Endodermal cell (in vitro differentiated cells): ENCODE measurements at regions not wholly inside any gene's neighbourhood (a gene's known extent, or its start where the extent isn't known, plus 50 kb on each side); places are given as distances from the start of the nearest gene placed in this dataset.

Experiments
- DNase-seq: peaks from one replicate; pipeline ENCODE4 v3.0.0-alpha.2; 2017
- H3K27ac ChIP-seq: 2 replicates; pipeline ENCODE4 v1.5.1; 2013; ENCODE audit warnings: mild to moderate bottlenecking, low read depth, low read length, moderate library complexity
- H3K27me3 ChIP-seq: 2 replicates; pipeline ENCODE4 v1.6.1; 2013; ENCODE audit warnings: mild to moderate bottlenecking, low read length, moderate library complexity; ENCODE audit not compliant: insufficient read depth, control insufficient read depth, poor library complexity, severe bottlenecking
- H3K36me3 ChIP-seq: 2 replicates; pipeline ENCODE4 v1.7.0; 2013; ENCODE audit warnings: mild to moderate bottlenecking, low read length, moderate library complexity; ENCODE audit not compliant: control insufficient read depth, insufficient read depth
- H3K4me1 ChIP-seq: one replicate; pipeline ENCODE4 v1.7.0; 2013; ENCODE audit warnings: low read length; ENCODE audit not compliant: control insufficient read depth, insufficient read depth
- H3K4me3 ChIP-seq: 2 replicates; pipeline ENCODE4 v1.5.1; 2013; ENCODE audit warnings: mild to moderate bottlenecking, low read length, moderate library complexity
- H3K9ac ChIP-seq: 2 replicates; pipeline ENCODE4 v1.6.1; 2013; ENCODE audit warnings: mild to moderate bottlenecking, low read length, moderate library complexity; ENCODE audit not compliant: poor library complexity, severe bottlenecking; ENCODE audit errors: extremely low read depth
- H3K9me3 ChIP-seq: 2 replicates; pipeline ENCODE4 v1.6.1; 2013; ENCODE audit warnings: mild to moderate bottlenecking, low read length, moderate library complexity; ENCODE audit not compliant: control insufficient read depth
- H3K27ac Mint-ChIP-seq: 2 replicates; pipeline ENCODE4 v1.8.0; 2020; ENCODE audit warnings: mixed read lengths
- H3K27me3 Mint-ChIP-seq: 2 replicates; pipeline ENCODE4 v1.8.0; 2021; ENCODE audit warnings: mild to moderate bottlenecking, mixed read lengths; ENCODE audit not compliant: insufficient read depth
- H3K36me3 Mint-ChIP-seq: 2 replicates; pipeline ENCODE4 v1.8.0; 2020; ENCODE audit warnings: low read depth, mixed read lengths
- H3K4me1 Mint-ChIP-seq: 2 replicates; pipeline ENCODE4 v1.8.0; 2020; ENCODE audit warnings: mixed read lengths
- H3K4me3 Mint-ChIP-seq: 2 replicates; pipeline ENCODE4 v1.8.0; 2020; ENCODE audit warnings: mild to moderate bottlenecking, moderate library complexity, mixed read lengths
- H3K9me3 Mint-ChIP-seq: 2 replicates; pipeline ENCODE4 v1.8.0; 2020; ENCODE audit warnings: mild to moderate bottlenecking, mixed read lengths
- WGBS, 2 experiments: methylation state at CpG; one replicate each; pipeline versions ENCODE4 v1.1.5 to v1.1.7; 2013; ENCODE audit warnings: missing lambda C conversion rate in 2 of 2, mixed read lengths in 1 of 2; ENCODE audit not compliant: insufficient coverage in 1 of 2, insufficient read length in 1 of 2; 5-methylcytosine and 5-hydroxymethylcytosine counted together
- TF ChIP-seq, protein P1 (sequence below): fragments of 200-600 bp; sonication (generic); conservative IDR thresholded peaks from 2 replicates; pipeline ENCODE4 v1.5.0; 2021; ENCODE audit warnings: antibody characterized with exemption, mild to moderate bottlenecking

DNA sequence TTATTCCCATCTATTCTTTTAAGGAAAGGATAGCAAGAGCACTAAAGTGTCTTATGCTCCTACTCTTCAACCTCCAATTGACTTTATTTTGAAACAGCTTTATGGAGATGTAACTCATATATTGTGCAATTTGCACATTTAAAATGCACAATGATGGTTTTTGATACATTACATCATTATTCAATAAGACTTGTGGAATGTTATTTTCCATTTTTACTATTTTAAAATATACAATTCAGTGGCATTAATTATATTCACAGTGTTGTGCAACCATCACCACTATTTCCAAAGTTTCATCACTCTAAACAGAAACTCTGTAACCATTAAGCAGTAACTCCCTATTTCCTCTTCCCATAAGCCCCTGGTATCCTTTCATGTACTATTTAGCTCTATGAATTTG is 489.8 kb downstream of the NEBL start:
- no peak overlapping the region for H3K4me3 ChIP-seq
- Mint-ChIP-seq H3K36me3 (no peaks in the 10 kb centered on the region), H3K27me3 (no peaks in the 10 kb centered on the region), H3K4me3 (no peak overlapping the region), H3K4me1 (peaks cover 8% of the 10 kb centered on the region), H3K9me3 (no peaks in the 10 kb centered on the region), H3K27ac (no peak overlapping the region)
- DNase-seq = no peak
- H3K36me3 ChIP-seq = no peaks in the 10 kb centered on the region
- TF ChIP-seq, protein P1, sequence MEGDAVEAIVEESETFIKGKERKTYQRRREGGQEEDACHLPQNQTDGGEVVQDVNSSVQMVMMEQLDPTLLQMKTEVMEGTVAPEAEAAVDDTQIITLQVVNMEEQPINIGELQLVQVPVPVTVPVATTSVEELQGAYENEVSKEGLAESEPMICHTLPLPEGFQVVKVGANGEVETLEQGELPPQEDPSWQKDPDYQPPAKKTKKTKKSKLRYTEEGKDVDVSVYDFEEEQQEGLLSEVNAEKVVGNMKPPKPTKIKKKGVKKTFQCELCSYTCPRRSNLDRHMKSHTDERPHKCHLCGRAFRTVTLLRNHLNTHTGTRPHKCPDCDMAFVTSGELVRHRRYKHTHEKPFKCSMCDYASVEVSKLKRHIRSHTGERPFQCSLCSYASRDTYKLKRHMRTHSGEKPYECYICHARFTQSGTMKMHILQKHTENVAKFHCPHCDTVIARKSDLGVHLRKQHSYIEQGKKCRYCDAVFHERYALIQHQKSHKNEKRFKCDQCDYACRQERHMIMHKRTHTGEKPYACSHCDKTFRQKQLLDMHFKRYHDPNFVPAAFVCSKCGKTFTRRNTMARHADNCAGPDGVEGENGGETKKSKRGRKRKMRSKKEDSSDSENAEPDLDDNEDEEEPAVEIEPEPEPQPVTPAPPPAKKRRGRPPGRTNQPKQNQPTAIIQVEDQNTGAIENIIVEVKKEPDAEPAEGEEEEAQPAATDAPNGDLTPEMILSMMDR = no peak
- H3K27me3 ChIP-seq = no peaks in the 10 kb centered on the region
- H3K9me3 ChIP-seq = no peaks in the 10 kb centered on the region
- no peaks in the 10 kb centered on the region for H3K4me1 ChIP-seq
- no peak overlapping the region for H3K27ac ChIP-seq
- no peak overlapping the region for H3K9ac ChIP-seq

DNA sequence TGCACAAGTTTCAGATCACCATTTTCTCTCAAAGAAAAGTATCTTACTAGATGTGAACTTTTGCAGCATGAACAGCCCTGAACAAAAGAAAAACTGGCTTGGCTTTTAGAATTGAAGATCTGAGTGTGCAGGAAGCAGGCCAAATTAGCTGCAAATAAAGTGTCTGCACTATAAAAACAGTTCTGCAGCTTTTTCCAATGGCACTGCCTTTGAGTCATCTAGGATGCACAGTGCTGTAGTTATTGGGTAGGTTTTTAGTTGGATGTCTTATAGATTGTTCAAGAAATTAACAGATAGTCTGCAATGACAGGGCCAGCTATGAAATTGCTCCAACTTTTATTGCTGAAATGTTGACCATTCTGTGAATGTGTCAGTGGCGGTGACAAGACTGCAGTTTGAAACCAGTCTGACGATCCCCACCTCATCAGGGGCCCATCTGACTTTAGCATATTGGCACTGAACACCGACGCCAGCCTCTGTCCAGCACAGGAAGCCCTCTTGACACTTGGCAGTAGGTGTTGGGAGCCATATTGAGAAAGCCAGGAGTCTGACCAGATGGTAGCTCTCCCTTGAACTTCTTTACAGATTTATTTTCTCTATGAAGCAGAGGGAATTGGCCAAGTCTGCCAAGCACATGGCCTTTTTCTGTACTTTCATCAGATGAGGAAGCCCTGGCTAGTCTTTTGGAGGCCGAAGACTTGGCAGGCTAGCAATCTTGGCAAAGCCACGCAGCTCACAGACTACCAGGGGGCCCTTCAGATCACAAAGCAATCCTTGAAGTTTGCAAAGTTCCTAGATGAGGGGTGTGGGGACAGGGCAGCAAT is 490.6 kb downstream of the NEBL start:
- H3K4me1 ChIP-seq = no peaks in the 10 kb centered on the region
- H3K4me3 Mint-ChIP-seq = no peak overlapping the region
- no peak overlapping the region for H3K27ac Mint-ChIP-seq
- TF ChIP-seq, protein P1 = no peak
- no peaks in the 10 kb centered on the region for H3K9me3 ChIP-seq
- no peaks in the 10 kb centered on the region for H3K27me3 Mint-ChIP-seq
- H3K36me3 ChIP-seq = no peaks in the 10 kb centered on the region
- no peak overlapping the region for H3K27ac ChIP-seq
- peaks cover 8% of the 10 kb centered on the region for H3K4me1 Mint-ChIP-seq
- DNase-seq = no peak
- no peaks in the 10 kb centered on the region for H3K36me3 Mint-ChIP-seq
- 93 to 100% methylated on average over 1 to 6 of the region's 6 CpGs for WGBS, 2 experiments
- no peaks in the 10 kb centered on the region for H3K9me3 Mint-ChIP-seq
- no peak overlapping the region for H3K4me3 ChIP-seq
- H3K27me3 ChIP-seq = no peaks in the 10 kb centered on the region
- H3K9ac ChIP-seq = no peak overlapping the region

DNA sequence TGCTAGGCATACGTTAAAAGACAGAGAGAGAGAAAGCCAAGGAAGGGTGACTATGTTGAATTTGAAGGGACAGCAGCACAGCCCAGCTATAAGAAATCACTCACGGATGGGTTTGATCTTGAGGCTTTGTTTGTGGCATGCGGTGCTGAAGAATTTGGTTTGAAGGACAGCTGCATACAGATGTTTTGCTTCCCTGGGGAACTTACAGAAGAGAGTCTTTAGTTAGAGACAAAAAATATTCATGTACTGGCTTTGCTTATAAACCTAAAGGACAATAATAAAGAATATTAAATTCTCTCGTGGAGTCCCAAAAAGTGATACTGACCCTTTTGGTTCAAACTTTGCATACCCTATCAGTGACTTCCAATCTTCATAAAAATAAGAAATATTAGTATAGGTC is 491.4 kb downstream of the NEBL start:
- Mint-ChIP-seq H3K27ac (no peak overlapping the region), H3K9me3 (no peaks in the 10 kb centered on the region), H3K4me1 (peaks cover 8% of the 10 kb centered on the region), H3K4me3 (no peak overlapping the region), H3K27me3 (no peaks in the 10 kb centered on the region), H3K36me3 (no peaks in the 10 kb centered on the region)
- no peaks in the 10 kb centered on the region for H3K36me3 ChIP-seq
- WGBS, 2 experiments = 87 to 90% methylated on average over 3 to 4 of the region's 4 CpGs
- no peak overlapping the region for H3K4me3 ChIP-seq
- no peak for DNase-seq
- no peaks in the 10 kb centered on the region for H3K9me3 ChIP-seq
- TF ChIP-seq, protein P1 = no peak
- no peaks in the 10 kb centered on the region for H3K4me1 ChIP-seq
- no peaks in the 10 kb centered on the region for H3K27me3 ChIP-seq
- H3K9ac ChIP-seq = no peak overlapping the region
- no peak overlapping the region for H3K27ac ChIP-seq
